ENCODE measurements at regions not wholly inside any gene's neighbourhood (a gene's known extent, or its start where the extent isn't known, plus 50 kb on each side); places are given as distances from the start of the nearest gene placed in this dataset.

DNA sequence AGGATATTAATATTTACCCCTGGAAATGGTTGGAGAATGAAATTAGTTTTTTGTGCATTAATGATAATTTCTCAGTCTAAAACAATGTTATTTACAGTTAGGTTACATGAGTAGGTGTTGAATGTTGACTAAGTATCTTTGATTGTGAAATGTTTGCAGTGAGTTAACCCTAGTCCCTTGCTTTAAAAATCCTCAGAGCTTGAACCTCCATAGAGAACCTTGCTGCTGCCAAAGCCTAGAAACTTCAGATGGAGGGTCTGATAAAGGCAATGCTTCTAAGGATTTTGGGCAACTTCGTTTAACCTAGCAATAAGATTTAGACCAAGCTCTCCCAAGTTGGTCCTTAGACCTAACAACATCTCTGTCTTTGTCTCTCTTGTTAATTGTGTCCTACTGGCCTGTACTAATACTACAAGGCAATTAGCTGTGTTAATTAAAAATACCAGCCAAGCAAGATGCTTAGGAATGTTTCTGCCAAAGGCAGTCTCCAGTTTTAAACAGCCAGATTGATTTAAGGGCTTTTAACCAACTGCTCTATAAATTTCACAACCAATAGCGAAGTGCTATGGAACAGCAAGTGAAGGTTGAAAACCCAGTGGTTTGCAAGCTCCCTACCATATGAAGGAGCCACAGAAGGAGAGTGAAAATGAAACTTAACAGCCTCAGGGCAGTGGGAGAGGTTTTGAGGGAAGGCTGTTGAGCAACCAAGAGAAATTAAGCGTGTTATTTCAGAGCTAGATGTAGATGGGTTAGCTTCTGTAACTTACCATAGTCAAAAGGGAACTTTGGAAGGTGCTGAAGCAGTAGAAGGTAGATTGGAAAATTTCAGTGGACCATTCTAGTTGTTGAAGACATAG, 295.9 kb upstream of the ANO5 start:
- no peak for TF ChIP-seq CTCF (conservative IDR thresholded peaks at IDR 0.05; ENCODE audit: control insufficient read depth, insufficient read depth, low read depth, low read length)
- H3K4me3 ChIP-seq (ENCODE audit: control insufficient read depth, low read depth, low read length), result no peak overlapping the region
- no peak for DNase-seq (ENCODE audit: low read depth)

- H3K4me3 ChIP-seq (ENCODE audit: control insufficient read depth, low read depth, low read length), result no peak overlapping the region
- no peak for TF ChIP-seq CTCF (conservative IDR thresholded peaks at IDR 0.05; ENCODE audit: control insufficient read depth, insufficient read depth, low read depth, low read length)
- no peak for DNase-seq (ENCODE audit: low read depth)
Observed at GRCh38 chr11:21897752-21898151, 295.1 kb upstream of the ANO5 start.

- DNase-seq (ENCODE audit: low read depth), result no peak
- H3K4me3 ChIP-seq (ENCODE audit: control insufficient read depth, low read depth, low read length), result no peak overlapping the region
- TF ChIP-seq CTCF (conservative IDR thresholded peaks at IDR 0.05; ENCODE audit: control insufficient read depth, insufficient read depth, low read depth, low read length), result no peak
Observed at GRCh38 chr11:21908211-21908610, 284.7 kb upstream of the ANO5 start.

GRCh38 chr11:21909145-21909544, 283.7 kb upstream of the ANO5 start:
- no peak overlapping the region for H3K4me3 ChIP-seq (ENCODE audit: control insufficient read depth, low read depth, low read length)
- no peak for DNase-seq (ENCODE audit: low read depth)
- no peak for TF ChIP-seq CTCF (conservative IDR thresholded peaks at IDR 0.05; ENCODE audit: control insufficient read depth, insufficient read depth, low read depth, low read length)

GRCh38 chr11:21911061-21911460, 281.8 kb upstream of the ANO5 start:
- no peak for DNase-seq (ENCODE audit: low read depth)
- no peak for TF ChIP-seq CTCF (conservative IDR thresholded peaks at IDR 0.05; ENCODE audit: control insufficient read depth, insufficient read depth, low read depth, low read length)
- no peak overlapping the region for H3K4me3 ChIP-seq (ENCODE audit: control insufficient read depth, low read depth, low read length)

GRCh38 chr11:21912285-21912684, 280.6 kb upstream of the ANO5 start:
- no peak for TF ChIP-seq CTCF (conservative IDR thresholded peaks at IDR 0.05; ENCODE audit: control insufficient read depth, insufficient read depth, low read depth, low read length)
- DNase-seq (ENCODE audit: low read depth), result no peak
- no peak overlapping the region for H3K4me3 ChIP-seq (ENCODE audit: control insufficient read depth, low read depth, low read length)
